HEK293T (cell line): ENCODE measurements at regions not wholly inside any gene's neighbourhood (a gene's known extent, or its start where the extent isn't known, plus 50 kb on each side); places are given as distances from the start of the nearest gene placed in this dataset.

ENCODE experiments used
- FOXM1 ChIP-seq: fragments of 450-650 bp; IDR thresholded peaks from 2 replicates; pipeline ENCODE4 v1.6.1; 2017; ENCODE audit warnings: mild to moderate bottlenecking, borderline replicate concordance
- HDGF ChIP-seq: fragments of 450-650 bp; IDR thresholded peaks from 2 replicates; pipeline ENCODE4 v1.6.1; 2017; ENCODE audit warnings: antibody characterized with exemption, borderline replicate concordance
- SP1 ChIP-seq: fragments of 450-650 bp; IDR thresholded peaks from 2 replicates; pipeline ENCODE4 v1.6.1; 2017
- SUZ12 ChIP-seq: fragments of 450-650 bp; IDR thresholded peaks from 2 replicates; pipeline ENCODE4 v1.6.1; 2016; ENCODE audit warnings: mild to moderate bottlenecking
- ZNF384 ChIP-seq: fragments of 450-650 bp; IDR thresholded peaks from 2 replicates; pipeline ENCODE4 v1.6.1; 2016

- no peak for TF ChIP-seq SP1
- no peak for TF ChIP-seq SUZ12
- no peak for TF ChIP-seq FOXM1
- TF ChIP-seq ZNF384: no peak
- no peak for TF ChIP-seq HDGF
These were observed 539.4 kb upstream of the JARID2 start for GRCh38 chr6:14706378-14706929.
